DND-41 (cell line): ENCODE measurements at regions not wholly inside any gene's neighbourhood (a gene's known extent, or its start where the extent isn't known, plus 50 kb on each side); places are given as distances from the start of the nearest gene placed in this dataset.

Experiments used
- CTCF ChIP-seq: IDR thresholded peaks from 2 replicates; pipeline ENCODE4 v1.5.1; 2012; ENCODE audit warnings: borderline replicate concordance, low read length, moderate library complexity, mild to moderate bottlenecking; ENCODE audit not compliant: poor library complexity, severe bottlenecking; ENCODE audit errors: extremely low read depth
- EZH2 ChIP-seq: IDR thresholded peaks from 3 replicates; pipeline ENCODE4 v1.6.1; 2012; ENCODE audit warnings: borderline replicate concordance, low read depth, mild to moderate bottlenecking, moderate library complexity, low read length, inconsistent platforms; ENCODE audit not compliant: severe bottlenecking

- no peak for TF ChIP-seq CTCF
- no peak for TF ChIP-seq EZH2
Observed at GRCh38 chr12:34394211-34395055, 372.1 kb downstream of the ALG10 start.
